ENCODE measurements at regions not wholly inside any gene's neighbourhood (a gene's known extent, or its start where the extent isn't known, plus 50 kb on each side); places are given as distances from the start of the nearest gene placed in this dataset.

DNA sequence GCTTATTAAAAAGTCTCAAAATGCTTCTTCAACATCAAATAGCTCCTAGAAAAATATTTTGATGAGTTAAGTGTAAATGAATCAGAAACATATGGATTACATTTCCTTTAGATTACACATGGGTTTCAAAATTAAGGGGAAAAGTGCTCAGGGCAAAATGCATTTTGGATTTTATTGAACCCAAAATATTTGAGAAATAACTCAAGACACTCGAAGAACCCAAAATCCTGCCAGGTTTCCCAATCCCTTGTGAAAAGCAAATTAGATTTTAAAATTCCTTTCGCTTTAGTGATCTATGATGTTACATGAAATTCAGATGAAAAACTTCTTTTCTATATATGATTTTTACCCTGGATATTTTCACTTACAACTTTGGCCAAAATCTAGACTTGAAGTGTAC is 847.4 kb upstream of the SOX9 start:
- TF ChIP-seq, protein P1, sequence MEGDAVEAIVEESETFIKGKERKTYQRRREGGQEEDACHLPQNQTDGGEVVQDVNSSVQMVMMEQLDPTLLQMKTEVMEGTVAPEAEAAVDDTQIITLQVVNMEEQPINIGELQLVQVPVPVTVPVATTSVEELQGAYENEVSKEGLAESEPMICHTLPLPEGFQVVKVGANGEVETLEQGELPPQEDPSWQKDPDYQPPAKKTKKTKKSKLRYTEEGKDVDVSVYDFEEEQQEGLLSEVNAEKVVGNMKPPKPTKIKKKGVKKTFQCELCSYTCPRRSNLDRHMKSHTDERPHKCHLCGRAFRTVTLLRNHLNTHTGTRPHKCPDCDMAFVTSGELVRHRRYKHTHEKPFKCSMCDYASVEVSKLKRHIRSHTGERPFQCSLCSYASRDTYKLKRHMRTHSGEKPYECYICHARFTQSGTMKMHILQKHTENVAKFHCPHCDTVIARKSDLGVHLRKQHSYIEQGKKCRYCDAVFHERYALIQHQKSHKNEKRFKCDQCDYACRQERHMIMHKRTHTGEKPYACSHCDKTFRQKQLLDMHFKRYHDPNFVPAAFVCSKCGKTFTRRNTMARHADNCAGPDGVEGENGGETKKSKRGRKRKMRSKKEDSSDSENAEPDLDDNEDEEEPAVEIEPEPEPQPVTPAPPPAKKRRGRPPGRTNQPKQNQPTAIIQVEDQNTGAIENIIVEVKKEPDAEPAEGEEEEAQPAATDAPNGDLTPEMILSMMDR (IDR thresholded peaks at IDR 0.05) = no peak
- TF ChIP-seq POLR2AphosphoS5 (IDR thresholded peaks at IDR 0.05) (no peak), POLR2A (IDR thresholded peaks at IDR 0.05) (no peak), EP300 (IDR thresholded peaks at IDR 0.05) (no peak)
